KMS-11 (cell line): ENCODE measurements at regions not wholly inside any gene's neighbourhood (a gene's known extent, or its start where the extent isn't known, plus 50 kb on each side); places are given as distances from the start of the nearest gene placed in this dataset.
"Not testable (repeated sequence)": the region's sequence is repeated elsewhere in the genome, so short reads cannot be mapped to it uniquely, and the experiment has no call there.

ENCODE experiments used
- H2AFZ ChIP-seq: fragments of 200-600 bp; sonication (generic); 2 replicates; pipeline ENCODE4 v1.6.1; 2016; ENCODE audit warnings: antibody characterized with exemption, mixed run types, low read depth
- H3K27ac ChIP-seq: fragments of 200-600 bp; sonication (generic); 2 replicates; pipeline ENCODE4 v1.6.1; 2016; ENCODE audit warnings: mild to moderate bottlenecking, mixed run types
- H3K27me3 ChIP-seq: fragments of 200-600 bp; sonication (generic); 2 replicates; pipeline ENCODE4 v1.6.1; 2017; ENCODE audit warnings: mild to moderate bottlenecking, low read depth, mixed run types, moderate library complexity; ENCODE audit not compliant: insufficient read depth
- H3K36me3 ChIP-seq: fragments of 200-600 bp; sonication (generic); 2 replicates; pipeline ENCODE4 v1.6.1; 2017; ENCODE audit warnings: mild to moderate bottlenecking, mixed run types; ENCODE audit not compliant: insufficient read depth
- H3K4me1 ChIP-seq: fragments of 200-600 bp; sonication (generic); 2 replicates; pipeline ENCODE4 v1.6.1; 2016; ENCODE audit warnings: mild to moderate bottlenecking, low read depth, mixed run types; ENCODE audit not compliant: poor library complexity, severe bottlenecking
- H3K4me2 ChIP-seq: fragments of 200-600 bp; sonication (generic); 2 replicates; pipeline ENCODE4 v1.7.0; 2016; ENCODE audit warnings: mild to moderate bottlenecking, mixed run types
- H3K4me3 ChIP-seq: fragments of 200-600 bp; sonication (generic); IDR thresholded peaks from 2 replicates; pipeline ENCODE4 v1.6.1; 2017; ENCODE audit warnings: low read depth, low read length, mixed read lengths; ENCODE audit not compliant: insufficient read depth
- H3K79me2 ChIP-seq: fragments of 200-600 bp; sonication (generic); 2 replicates; pipeline ENCODE4 v1.6.1; 2016; ENCODE audit warnings: low read depth, mixed run types; ENCODE audit not compliant: insufficient read depth
- H3K9ac ChIP-seq: fragments of 200-600 bp; sonication (generic); 2 replicates; pipeline ENCODE4 v1.6.1; 2016; ENCODE audit warnings: mild to moderate bottlenecking, mixed run types
- H4K20me1 ChIP-seq: fragments of 200-600 bp; sonication (generic); 2 replicates; pipeline ENCODE4 v1.6.1; 2016; ENCODE audit warnings: mild to moderate bottlenecking, mixed run types; ENCODE audit not compliant: insufficient read depth
- CTCF ChIP-seq: fragments of 200-600 bp; sonication (generic); conservative IDR thresholded peaks from 2 replicates; pipeline ENCODE4 v1.6.1; 2017; ENCODE audit warnings: low read depth, mild to moderate bottlenecking, antibody characterized with exemption, low read length, moderate library complexity, mixed read lengths

GRCh38 chr9:28984016-28984415 lies 1410.7 kb upstream of the C9orf72 start:
- H3K36me3 ChIP-seq, result no peaks in the 10 kb centered on the region
- no peak overlapping the region for H3K4me3 ChIP-seq
- TF ChIP-seq CTCF, result no peak
- no peaks in the 10 kb centered on the region for H3K4me1 ChIP-seq
- no peaks in the 10 kb centered on the region for H4K20me1 ChIP-seq
- H3K79me2 ChIP-seq, result no peaks in the 10 kb centered on the region
- no peak overlapping the region for H3K4me2 ChIP-seq
- no peak overlapping the region for H2AFZ ChIP-seq
- H3K27me3 ChIP-seq, result no peaks in the 10 kb centered on the region
- H3K9ac ChIP-seq, result no peak overlapping the region
- H3K27ac ChIP-seq, result no peak overlapping the region

- H3K4me1 ChIP-seq, H3K9ac ChIP-seq, H3K4me3 ChIP-seq, H4K20me1 ChIP-seq, H3K4me2 ChIP-seq, H2AFZ ChIP-seq, H3K36me3 ChIP-seq, H3K27ac ChIP-seq, H3K27me3 ChIP-seq, H3K79me2 ChIP-seq: not testable (repeated sequence)
Measured at GRCh38 chr9:28990009-28990408, 1416.7 kb upstream of the C9orf72 start.

GRCh38 chr9:28999057-28999456 lies 1425.8 kb upstream of the C9orf72 start:
- H3K27me3 ChIP-seq, result no peaks in the 10 kb centered on the region
- H3K36me3 ChIP-seq, result no peaks in the 10 kb centered on the region
- H3K4me2 ChIP-seq, result no peak overlapping the region
- H3K27ac ChIP-seq, result no peak overlapping the region
- H3K4me1 ChIP-seq, result no peaks in the 10 kb centered on the region
- no peak overlapping the region for H2AFZ ChIP-seq
- no peak for TF ChIP-seq CTCF
- H3K4me3 ChIP-seq, result no peak overlapping the region
- no peak overlapping the region for H3K9ac ChIP-seq
- no peaks in the 10 kb centered on the region for H4K20me1 ChIP-seq
- H3K79me2 ChIP-seq, result no peaks in the 10 kb centered on the region

GRCh38 chr9:28999806-29000205 lies 1426.5 kb upstream of the C9orf72 start:
- no peaks in the 10 kb centered on the region for H4K20me1 ChIP-seq
- H3K36me3 ChIP-seq, result no peaks in the 10 kb centered on the region
- no peak overlapping the region for H3K4me2 ChIP-seq
- no peak overlapping the region for H3K27ac ChIP-seq
- no peak for TF ChIP-seq CTCF
- H3K27me3 ChIP-seq, result no peaks in the 10 kb centered on the region
- H2AFZ ChIP-seq, result no peak overlapping the region
- no peaks in the 10 kb centered on the region for H3K79me2 ChIP-seq
- no peak overlapping the region for H3K9ac ChIP-seq
- no peak overlapping the region for H3K4me3 ChIP-seq
- H3K4me1 ChIP-seq, result no peaks in the 10 kb centered on the region

GRCh38 chr9:29001006-29001405 lies 1427.7 kb upstream of the C9orf72 start:
- no peaks in the 10 kb centered on the region for H3K79me2 ChIP-seq
- no peak overlapping the region for H2AFZ ChIP-seq
- no peaks in the 10 kb centered on the region for H3K4me1 ChIP-seq
- H3K27me3 ChIP-seq, result no peaks in the 10 kb centered on the region
- no peak overlapping the region for H3K4me2 ChIP-seq
- H3K4me3 ChIP-seq, result no peak overlapping the region
- H3K9ac ChIP-seq, result no peak overlapping the region
- H4K20me1 ChIP-seq, result no peaks in the 10 kb centered on the region
- no peak overlapping the region for H3K27ac ChIP-seq
- H3K36me3 ChIP-seq, result no peaks in the 10 kb centered on the region
- TF ChIP-seq CTCF, result no peak
